Stimulated activated CD4-positive, alpha-beta T cell treated with anti-CD3 and anti-CD28 coated beads, Interleukin-4, amount 100 ng/mL, for 1 hour (primary cell): ENCODE measurements at regions not wholly inside any gene's neighbourhood (a gene's known extent, or its start where the extent isn't known, plus 50 kb on each side); places are given as distances from the start of the nearest gene placed in this dataset.

Experiments
- DNase-seq: peaks from one replicate; pipeline ENCODE4 v3.0.0-alpha.2; 2020

DNA sequence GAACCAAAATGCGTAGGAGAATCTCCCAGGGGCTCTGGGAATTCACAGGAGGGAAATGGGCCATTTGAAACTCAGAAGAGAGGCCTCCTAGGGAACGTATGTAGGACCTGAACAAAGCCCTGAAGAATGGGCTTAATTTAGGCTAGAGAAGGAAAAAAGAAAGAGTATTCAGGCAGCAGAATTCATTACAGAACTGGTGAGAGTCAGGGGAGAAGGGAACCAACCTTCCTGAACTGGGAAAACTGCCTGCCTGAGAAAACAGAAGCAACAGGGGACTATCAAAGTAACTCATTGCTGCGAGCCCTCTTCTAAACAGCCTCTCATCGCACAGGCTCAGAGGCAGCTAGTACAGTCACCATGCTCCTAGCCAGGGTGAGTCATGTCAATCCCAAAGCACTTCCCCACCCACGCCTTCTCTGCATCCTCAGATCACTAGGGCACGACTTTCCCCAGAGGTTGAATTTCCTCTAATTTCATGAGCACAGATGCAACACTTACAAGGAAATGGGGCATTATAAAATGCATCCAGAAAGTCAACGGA lies 98.1 kb downstream of the ADSS2 start:
- no peak for DNase-seq

DNA sequence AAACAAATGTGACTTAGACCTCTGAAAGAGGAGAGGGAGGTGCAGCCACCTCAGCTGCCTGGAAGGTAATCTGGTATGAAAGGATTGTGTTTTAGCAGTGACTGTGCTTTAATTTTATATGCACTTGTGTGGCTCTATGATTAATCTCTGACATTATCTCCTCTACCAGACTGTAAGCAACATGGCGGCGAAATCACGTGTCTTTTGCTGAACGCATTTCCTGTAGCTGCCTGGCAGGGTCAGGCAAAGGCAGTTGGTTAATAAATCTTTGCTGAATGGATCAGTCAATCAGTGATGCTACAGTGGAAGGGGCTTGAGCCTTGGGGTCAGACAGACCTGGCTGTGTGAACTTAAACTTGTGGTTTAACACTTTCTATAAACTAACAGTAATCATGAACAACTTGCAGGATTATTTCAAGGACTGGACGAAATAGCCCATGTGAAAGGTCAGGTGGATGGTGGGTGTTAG lies 96.9 kb downstream of the ADSS2 start:
- DNase-seq: no peak

DNA sequence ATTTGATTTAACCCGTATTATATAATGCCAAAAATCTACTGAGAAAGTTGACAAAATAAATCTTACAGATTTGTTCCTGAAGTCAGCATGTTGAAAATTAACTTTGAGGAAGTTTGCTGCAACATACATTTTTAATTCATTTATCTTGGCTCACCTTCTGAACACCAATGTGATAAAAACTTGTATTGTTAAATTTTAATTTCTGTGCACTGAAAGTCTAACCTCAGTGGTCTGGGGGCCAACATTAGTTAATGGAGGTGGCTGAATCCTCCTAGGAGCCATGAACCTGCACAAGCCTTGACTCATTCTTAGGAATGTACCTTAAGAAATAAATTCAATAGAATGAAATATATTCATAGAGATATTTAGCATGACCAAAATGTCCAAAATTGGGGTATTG lies 95.3 kb downstream of the ADSS2 start:
- no peak for DNase-seq
